Smooth muscle cell (in vitro differentiated cells): ENCODE measurements at regions not wholly inside any gene's neighbourhood (a gene's known extent, or its start where the extent isn't known, plus 50 kb on each side); places are given as distances from the start of the nearest gene placed in this dataset.

Experiments used
- DNase-seq: peaks from one replicate; lab custom pipeline; 2025; ENCODE audit not compliant: unreplicated experiment; lab: John Stamatoyannopoulos, UW
- H2AFZ ChIP-seq: fragments of 200-600 bp; sonication (generic); 2 replicates; pipeline ENCODE4 v1.6.0; 2016; ENCODE audit warnings: antibody characterized with exemption, low read depth, mild to moderate bottlenecking
- H3F3A ChIP-seq: fragments of 200-600 bp; sonication (generic); 2 replicates; pipeline ENCODE4 v1.6.0; 2017; ENCODE audit warnings: antibody characterized with exemption, low read depth
- H3K27ac ChIP-seq: fragments of 200-600 bp; sonication (generic); 2 replicates; pipeline ENCODE4 v1.5.1; 2016; ENCODE audit warnings: low read depth, mild to moderate bottlenecking
- H3K27me3 ChIP-seq: fragments of 200-600 bp; sonication (generic); 2 replicates; pipeline ENCODE4 v1.6.1; 2016; ENCODE audit warnings: low read depth, mild to moderate bottlenecking
- H3K36me3 ChIP-seq: fragments of 200-600 bp; sonication (generic); 2 replicates; pipeline ENCODE4 v1.5.1; 2016; ENCODE audit warnings: low read depth
- H3K4me1 ChIP-seq: fragments of 200-600 bp; sonication (generic); 2 replicates; pipeline ENCODE4 v1.5.1; 2016; ENCODE audit warnings: low read depth
- H3K4me2 ChIP-seq: fragments of 200-600 bp; sonication (generic); 2 replicates; pipeline ENCODE4 v1.6.0; 2016; ENCODE audit warnings: mild to moderate bottlenecking
- H3K4me3 ChIP-seq: fragments of 200-600 bp; sonication (generic); 2 replicates; pipeline ENCODE4 v1.5.1; 2016; ENCODE audit warnings: mild to moderate bottlenecking
- H3K79me2 ChIP-seq: fragments of 200-600 bp; sonication (generic); 2 replicates; pipeline ENCODE4 v1.6.0; 2016; ENCODE audit warnings: low read depth, mild to moderate bottlenecking
- H3K9ac ChIP-seq: fragments of 200-600 bp; sonication (generic); 2 replicates; pipeline ENCODE4 v1.6.0; 2016; ENCODE audit warnings: low read depth
- H3K9me3 ChIP-seq: fragments of 200-600 bp; sonication (generic); replicated peaks from 2 replicates; pipeline ENCODE4 v1.5.1; 2016; ENCODE audit warnings: low read depth
- H4K20me1 ChIP-seq: fragments of 200-600 bp; sonication (generic); 2 replicates; pipeline ENCODE4 v1.6.0; 2016; ENCODE audit warnings: low read depth
- CTCF ChIP-seq: fragments of 200-600 bp; sonication (generic); IDR thresholded peaks from 2 replicates; pipeline ENCODE4 v1.5.1; 2017; ENCODE audit warnings: borderline replicate concordance, mild to moderate bottlenecking, antibody characterized with exemption; ENCODE audit not compliant: insufficient read depth, poor library complexity, severe bottlenecking
- WGBS: methylation state at CpG from one replicate; pipeline ENCODE4 v1.1.7; 2016; ENCODE audit warnings: low lambda C conversion rate; 5-methylcytosine and 5-hydroxymethylcytosine counted together

- H3K4me3 ChIP-seq, result no peak overlapping the region
- H3K9me3 ChIP-seq, result no peaks in the 10 kb centered on the region
- H3K4me2 ChIP-seq, result no peak overlapping the region
- no peaks in the 10 kb centered on the region for H3K36me3 ChIP-seq
- no peaks in the 10 kb centered on the region for H4K20me1 ChIP-seq
- WGBS, result 92% methylated on average over 4 of the region's 4 CpGs
- H2AFZ ChIP-seq, result no peak overlapping the region
- no peak for TF ChIP-seq CTCF
- H3K4me1 ChIP-seq, result no peaks in the 10 kb centered on the region
- H3K9ac ChIP-seq, result no peak overlapping the region
- no peaks in the 10 kb centered on the region for H3F3A ChIP-seq
- H3K27me3 ChIP-seq, result no peaks in the 10 kb centered on the region
- H3K27ac ChIP-seq, result no peak overlapping the region
- H3K79me2 ChIP-seq, result no peaks in the 10 kb centered on the region
- no peak for DNase-seq
Observed at GRCh38 chr4:147068564-147068963, 122.9 kb upstream of the TTC29 start.

- 87% methylated on average over 6 of the region's 6 CpGs for WGBS
- DNase-seq, result no peak
- H3K9me3 ChIP-seq, result no peaks in the 10 kb centered on the region
- no peak overlapping the region for H2AFZ ChIP-seq
- H3K79me2 ChIP-seq, result no peaks in the 10 kb centered on the region
- no peaks in the 10 kb centered on the region for H3K36me3 ChIP-seq
- H3K27me3 ChIP-seq, result no peaks in the 10 kb centered on the region
- TF ChIP-seq CTCF, result no peak
- no peaks in the 10 kb centered on the region for H3K4me1 ChIP-seq
- H3K9ac ChIP-seq, result no peak overlapping the region
- H3K4me3 ChIP-seq, result no peak overlapping the region
- no peaks in the 10 kb centered on the region for H4K20me1 ChIP-seq
- H3F3A ChIP-seq, result no peaks in the 10 kb centered on the region
- H3K4me2 ChIP-seq, result no peak overlapping the region
- no peak overlapping the region for H3K27ac ChIP-seq
Observed at GRCh38 chr4:147071209-147071740, 125.6 kb upstream of the TTC29 start.

GRCh38 chr4:147076179-147076578 lies 130.5 kb upstream of the TTC29 start:
- Histone ChIP-seq H3K27ac (no peak overlapping the region), H2AFZ (no peak overlapping the region), H3K9ac (no peak overlapping the region), H3K4me2 (no peak overlapping the region), H3K4me1 (no peaks in the 10 kb centered on the region), H3K4me3 (no peak overlapping the region), H4K20me1 (no peaks in the 10 kb centered on the region), H3K36me3 (no peaks in the 10 kb centered on the region), H3K9me3 (no peaks in the 10 kb centered on the region), H3K27me3 (no peaks in the 10 kb centered on the region), H3K79me2 (no peaks in the 10 kb centered on the region), H3F3A (no peaks in the 10 kb centered on the region)
- WGBS, result 82% methylated on average over 2 of the region's 2 CpGs
- TF ChIP-seq CTCF, result no peak
- no peak for DNase-seq

GRCh38 chr4:147076728-147077127 lies 131.1 kb upstream of the TTC29 start:
- Histone ChIP-seq H3K9me3 (no peaks in the 10 kb centered on the region), H2AFZ (no peak overlapping the region), H3F3A (no peaks in the 10 kb centered on the region), H3K9ac (no peak overlapping the region), H3K4me3 (no peak overlapping the region), H3K4me2 (no peak overlapping the region), H3K79me2 (no peaks in the 10 kb centered on the region), H3K27me3 (no peaks in the 10 kb centered on the region), H3K27ac (no peak overlapping the region), H4K20me1 (no peaks in the 10 kb centered on the region), H3K4me1 (no peaks in the 10 kb centered on the region), H3K36me3 (no peaks in the 10 kb centered on the region)
- no peak for DNase-seq
- TF ChIP-seq CTCF, result no peak
